Nephron progenitor cell (in vitro differentiated cells): ENCODE measurements at regions not wholly inside any gene's neighbourhood (a gene's known extent, or its start where the extent isn't known, plus 50 kb on each side); places are given as distances from the start of the nearest gene placed in this dataset.

Experiments
- DNase-seq: peaks from one replicate; pipeline ENCODE4 v3.0.0; 2021
- H3K27ac Mint-ChIP-seq: 2 replicates; pipeline ENCODE4 v1.8.0; 2021; ENCODE audit warnings: mild to moderate bottlenecking, moderate library complexity, mixed read lengths
- H3K27me3 Mint-ChIP-seq: 2 replicates; pipeline ENCODE4 v1.8.0; 2021; ENCODE audit warnings: mild to moderate bottlenecking, low read depth, mixed read lengths; ENCODE audit not compliant: poor library complexity
- H3K36me3 Mint-ChIP-seq: 2 replicates; pipeline ENCODE4 v1.8.0; 2021; ENCODE audit warnings: low read depth, mixed read lengths
- H3K4me1 Mint-ChIP-seq: 2 replicates; pipeline ENCODE4 v1.8.0; 2021; ENCODE audit warnings: mixed read lengths
- H3K4me3 Mint-ChIP-seq: 2 replicates; pipeline ENCODE4 v1.8.0; 2021; ENCODE audit warnings: mild to moderate bottlenecking, moderate library complexity, mixed read lengths
- H3K9me3 Mint-ChIP-seq: 2 replicates; pipeline ENCODE4 v1.8.0; 2021; ENCODE audit warnings: mild to moderate bottlenecking, moderate library complexity, mixed read lengths
- TF ChIP-seq, protein P1 (sequence below): fragments of 200-600 bp; sonication (generic); IDR thresholded peaks from 2 replicates; pipeline ENCODE4 v1.5.0; 2021; ENCODE audit warnings: antibody characterized with exemption

GRCh38 chr21:39055167-39055767 is 128.0 kb downstream of the PSMG1 start:
- DNase-seq, result no peak

GRCh38 chr21:39054066-39054465 is 129.2 kb downstream of the PSMG1 start:
- TF ChIP-seq, protein P1, sequence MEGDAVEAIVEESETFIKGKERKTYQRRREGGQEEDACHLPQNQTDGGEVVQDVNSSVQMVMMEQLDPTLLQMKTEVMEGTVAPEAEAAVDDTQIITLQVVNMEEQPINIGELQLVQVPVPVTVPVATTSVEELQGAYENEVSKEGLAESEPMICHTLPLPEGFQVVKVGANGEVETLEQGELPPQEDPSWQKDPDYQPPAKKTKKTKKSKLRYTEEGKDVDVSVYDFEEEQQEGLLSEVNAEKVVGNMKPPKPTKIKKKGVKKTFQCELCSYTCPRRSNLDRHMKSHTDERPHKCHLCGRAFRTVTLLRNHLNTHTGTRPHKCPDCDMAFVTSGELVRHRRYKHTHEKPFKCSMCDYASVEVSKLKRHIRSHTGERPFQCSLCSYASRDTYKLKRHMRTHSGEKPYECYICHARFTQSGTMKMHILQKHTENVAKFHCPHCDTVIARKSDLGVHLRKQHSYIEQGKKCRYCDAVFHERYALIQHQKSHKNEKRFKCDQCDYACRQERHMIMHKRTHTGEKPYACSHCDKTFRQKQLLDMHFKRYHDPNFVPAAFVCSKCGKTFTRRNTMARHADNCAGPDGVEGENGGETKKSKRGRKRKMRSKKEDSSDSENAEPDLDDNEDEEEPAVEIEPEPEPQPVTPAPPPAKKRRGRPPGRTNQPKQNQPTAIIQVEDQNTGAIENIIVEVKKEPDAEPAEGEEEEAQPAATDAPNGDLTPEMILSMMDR, result no peak
- H3K4me1 Mint-ChIP-seq, result peaks cover 13% of the 10 kb centered on the region
- peaks cover 11% of the 10 kb centered on the region for H3K27me3 Mint-ChIP-seq
- H3K27ac Mint-ChIP-seq, result no peak overlapping the region
- no peaks in the 10 kb centered on the region for H3K36me3 Mint-ChIP-seq
- no peak for DNase-seq
- H3K4me3 Mint-ChIP-seq, result no peak overlapping the region
- no peaks in the 10 kb centered on the region for H3K9me3 Mint-ChIP-seq

More at GRCh38 chr21:39055167-39055767, 128.0 kb downstream of the PSMG1 start:
- Mint-ChIP-seq H3K4me3 (no peak overlapping the region), H3K36me3 (no peaks in the 10 kb centered on the region), H3K27me3 (peaks cover 14% of the 10 kb centered on the region), H3K4me1 (peaks cover 16% of the 10 kb centered on the region), H3K9me3 (no peaks in the 10 kb centered on the region), H3K27ac (no peak overlapping the region)
- TF ChIP-seq, protein P1, result no peak

DNA sequence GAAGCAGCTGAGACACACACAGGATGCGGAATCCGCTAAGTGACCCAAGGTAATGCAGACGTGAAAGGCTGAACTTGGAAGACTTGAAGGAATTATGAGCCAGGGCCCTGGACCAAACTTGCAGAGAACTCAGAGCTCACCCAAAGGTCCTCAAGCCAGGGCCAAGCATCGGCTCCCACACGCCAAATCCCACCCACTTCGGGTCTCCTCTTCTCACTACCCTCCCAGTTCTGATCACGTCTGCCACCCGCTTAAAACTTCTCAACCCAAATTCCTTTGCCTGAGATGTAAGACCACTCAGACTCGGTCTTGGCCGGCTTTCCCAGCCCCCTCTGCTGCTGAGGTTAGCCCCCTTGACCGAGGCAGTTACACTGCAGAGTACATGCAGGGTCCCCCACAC is 130.1 kb downstream of the PSMG1 start:
- peaks cover 13% of the 10 kb centered on the region for H3K4me1 Mint-ChIP-seq
- no peaks in the 10 kb centered on the region for H3K9me3 Mint-ChIP-seq
- DNase-seq, result no peak
- H3K27ac Mint-ChIP-seq, result peak overlapping the region; percentile 9
- TF ChIP-seq, protein P1, result no peak
- H3K27me3 Mint-ChIP-seq, result peaks cover 11% of the 10 kb centered on the region
- no peak overlapping the region for H3K4me3 Mint-ChIP-seq
- H3K36me3 Mint-ChIP-seq, result no peaks in the 10 kb centered on the region

GRCh38 chr21:39052718-39053117 is 130.5 kb downstream of the PSMG1 start:
- H3K27me3 Mint-ChIP-seq, result peaks cover 10% of the 10 kb centered on the region
- H3K4me1 Mint-ChIP-seq, result peaks cover 18% of the 10 kb centered on the region
- H3K36me3 Mint-ChIP-seq, result no peaks in the 10 kb centered on the region
- H3K27ac Mint-ChIP-seq, result no peak overlapping the region
- TF ChIP-seq, protein P1, result no peak
- no peak for DNase-seq
- H3K9me3 Mint-ChIP-seq, result no peaks in the 10 kb centered on the region
- no peak overlapping the region for H3K4me3 Mint-ChIP-seq

DNA sequence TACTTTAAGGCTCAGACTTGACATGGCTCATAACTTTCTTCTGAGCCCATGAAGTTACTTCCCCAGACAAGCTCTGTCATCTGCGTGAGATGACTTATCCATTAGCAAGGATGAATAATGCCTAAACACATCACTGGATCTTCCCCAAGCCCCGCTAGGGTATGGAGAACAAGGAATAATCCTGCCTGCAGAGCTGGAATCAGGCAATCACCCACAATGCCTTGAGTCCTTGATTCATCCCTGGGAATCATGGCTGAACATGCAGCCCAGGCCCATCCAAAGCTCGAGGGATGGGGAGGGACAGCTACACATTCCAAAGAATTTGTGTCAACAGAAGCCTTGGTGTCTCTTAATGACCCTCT is 131.7 kb downstream of the PSMG1 start:
- DNase-seq, result no peak
- no peaks in the 10 kb centered on the region for H3K9me3 Mint-ChIP-seq
- no peaks in the 10 kb centered on the region for H3K36me3 Mint-ChIP-seq
- no peak overlapping the region for H3K4me3 Mint-ChIP-seq
- H3K4me1 Mint-ChIP-seq, result peaks cover 27% of the 10 kb centered on the region
- no peak overlapping the region for H3K27ac Mint-ChIP-seq
- TF ChIP-seq, protein P1, result no peak
- H3K27me3 Mint-ChIP-seq, result peaks cover 8% of the 10 kb centered on the region

DNA sequence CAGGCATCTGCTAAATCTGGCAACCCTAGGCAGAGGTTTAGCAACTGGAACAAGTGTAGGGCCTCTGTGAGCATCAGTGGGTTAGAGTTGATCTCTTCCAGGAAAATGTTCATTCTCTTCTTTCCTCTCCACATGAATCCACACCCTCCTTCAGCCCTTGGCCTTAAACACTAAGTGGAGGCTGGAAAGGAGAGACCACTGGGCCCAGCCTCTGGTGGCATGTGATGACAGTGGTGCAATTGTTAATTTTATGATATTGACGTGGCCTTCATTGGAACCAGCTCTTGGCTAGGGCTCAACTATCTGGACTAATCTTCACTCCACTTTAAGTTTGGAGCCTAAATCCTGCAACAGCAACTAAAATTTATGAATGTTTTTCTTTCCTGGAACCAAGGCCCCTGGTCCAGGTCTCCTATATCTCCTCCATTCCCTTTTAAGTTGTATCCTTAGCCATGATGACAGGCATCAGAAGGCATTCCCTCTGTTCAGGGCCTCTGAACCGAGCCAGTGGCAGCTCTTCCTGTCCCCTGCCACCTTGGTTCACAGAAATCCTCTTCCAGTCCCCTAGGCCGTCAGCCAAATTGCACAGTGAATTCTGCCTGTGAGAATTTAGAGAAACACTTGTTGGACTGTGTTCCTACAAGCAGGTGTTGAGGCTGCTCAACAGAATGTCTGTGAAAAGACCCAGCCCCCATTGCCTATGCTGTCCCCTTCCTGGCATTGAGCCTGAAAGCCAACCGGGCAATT is 132.2 kb downstream of the PSMG1 start:
- H3K27ac Mint-ChIP-seq, result no peak overlapping the region
- H3K4me1 Mint-ChIP-seq, result peaks cover 27% of the 10 kb centered on the region
- TF ChIP-seq, protein P1, result no peak
- H3K4me3 Mint-ChIP-seq, result no peak overlapping the region
- no peaks in the 10 kb centered on the region for H3K36me3 Mint-ChIP-seq
- DNase-seq, result no peak
- no peaks in the 10 kb centered on the region for H3K9me3 Mint-ChIP-seq
- peaks cover 8% of the 10 kb centered on the region for H3K27me3 Mint-ChIP-seq
